GM12878 (cell line): ENCODE measurements at regions not wholly inside any gene's neighbourhood (a gene's known extent, or its start where the extent isn't known, plus 50 kb on each side); places are given as distances from the start of the nearest gene placed in this dataset.

ENCODE experiments used
- CTCF ChIP-seq, 3 experiments: IDR thresholded peaks in 2 of 3; conservative IDR thresholded peaks in 1 of 3; 2 replicates each; pipeline ENCODE4 v1.5.1; 2011; ENCODE audit warnings: low read depth in 3 of 3, low read length in 3 of 3, mild to moderate bottlenecking in 3 of 3, control low read depth in 2 of 3, moderate library complexity in 2 of 3, inconsistent platforms in 1 of 3, mixed read lengths in 1 of 3; ENCODE audit not compliant: control insufficient read depth in 2 of 3, insufficient read depth in 1 of 3; ENCODE audit errors: extremely low read depth in 1 of 3
- RAD21 ChIP-seq: IDR thresholded peaks from 2 replicates; pipeline ENCODE4 v1.6.1; 2011; ENCODE audit warnings: mild to moderate bottlenecking, low read depth, low read length, moderate library complexity; ENCODE audit not compliant: insufficient read depth

GRCh38 chr14:106729551-106729950, 1203.2 kb downstream of the TMEM121 start:
- TF ChIP-seq RAD21 (no peak), CTCF (IDR thresholded peaks at IDR 0.05 in 2 of 3, conservative IDR thresholded peaks at IDR 0.05 in 1 of 3; ENCODE audit: control insufficient read depth in 2 of 3, extremely low read depth in 1 of 3, insufficient read depth in 1 of 3, low read depth in 3 of 3, low read length in 3 of 3) (no peak)
